ENCODE measurements at regions not wholly inside any gene's neighbourhood (a gene's known extent, or its start where the extent isn't known, plus 50 kb on each side); places are given as distances from the start of the nearest gene placed in this dataset.

GRCh38 chr3:127478922-127479321, 111.6 kb downstream of the TPRA1 start:
- TF ChIP-seq CTCF (conservative IDR thresholded peaks at IDR 0.05; ENCODE audit: control insufficient read depth, insufficient read depth, low read depth, low read length) = no peak
- no peak overlapping the region for H3K4me3 ChIP-seq (ENCODE audit: control insufficient read depth, low read depth, low read length)
- no peak for DNase-seq (ENCODE audit: low read depth)

- no peak for DNase-seq (ENCODE audit: low read depth)
- H3K4me3 ChIP-seq (ENCODE audit: control insufficient read depth, low read depth, low read length) = no peak overlapping the region
- TF ChIP-seq CTCF (conservative IDR thresholded peaks at IDR 0.05; ENCODE audit: control insufficient read depth, insufficient read depth, low read depth, low read length) = no peak
Measured at GRCh38 chr3:127477396-127477795, 113.1 kb downstream of the TPRA1 start.

- H3K4me3 ChIP-seq (ENCODE audit: control insufficient read depth, low read depth, low read length) = no peak overlapping the region
- TF ChIP-seq CTCF (conservative IDR thresholded peaks at IDR 0.05; ENCODE audit: control insufficient read depth, insufficient read depth, low read depth, low read length) = no peak
- DNase-seq (ENCODE audit: low read depth) = no peak
Measured at GRCh38 chr3:127476936-127477335, 113.6 kb downstream of the TPRA1 start.

GRCh38 chr3:127475975-127476705, 114.4 kb downstream of the TPRA1 start:
- no peak for TF ChIP-seq CTCF (conservative IDR thresholded peaks at IDR 0.05; ENCODE audit: control insufficient read depth, insufficient read depth, low read depth, low read length)
- no peak for DNase-seq (ENCODE audit: low read depth)
- no peak overlapping the region for H3K4me3 ChIP-seq (ENCODE audit: control insufficient read depth, low read depth, low read length)

- no peak for DNase-seq (ENCODE audit: low read depth)
- H3K4me3 ChIP-seq (ENCODE audit: control insufficient read depth, low read depth, low read length) = no peak overlapping the region
- TF ChIP-seq CTCF (conservative IDR thresholded peaks at IDR 0.05; ENCODE audit: control insufficient read depth, insufficient read depth, low read depth, low read length) = no peak
Measured at GRCh38 chr3:127475391-127475790, 115.1 kb downstream of the TPRA1 start.

GRCh38 chr3:127473244-127474024, 117.1 kb downstream of the TPRA1 start:
- DNase-seq (ENCODE audit: low read depth) = no peak
- H3K4me3 ChIP-seq (ENCODE audit: control insufficient read depth, low read depth, low read length) = no peak overlapping the region
- peak; percentile 14 for TF ChIP-seq CTCF (conservative IDR thresholded peaks at IDR 0.05; ENCODE audit: control insufficient read depth, insufficient read depth, low read depth, low read length)
